Pancreas (tissue), 10 donors: ENCODE measurements at regions not wholly inside any gene's neighbourhood (a gene's known extent, or its start where the extent isn't known, plus 50 kb on each side); places are given as distances from the start of the nearest gene placed in this dataset.

ENCODE experiments used
- ATAC-seq, 4 donors: fragments of 200-7000 bp; cut with Tn5 transposase; one replicate each; pipeline versions ENCODE4 v1.8.0 to v1.9.1; 2020; ENCODE audit warnings: mild to moderate bottlenecking in 4 of 4, moderate library complexity in 4 of 4
- DNase-seq, 6 donors: peaks; one replicate each; pipeline ENCODE4 v3.0.0-alpha.2; 2020
- FAIRE-seq: peaks from 2 replicates; lab custom pipeline; 2012; peaks lifted over from hg19 to GRCh38; lab: Jason Lieb, UNC
- H3K27ac ChIP-seq, 4 donors: fragments of 200-600 bp; sonication (generic); 1 replicate in 3 of 4; 2 replicates in 1 of 4; pipeline versions ENCODE4 v1.5.0 to v1.8.0; 2020
- H3K27me3 ChIP-seq, 4 donors: fragments of 200-600 bp; one replicate each; pipeline ENCODE4 v1.8.0; 2021
- H3K36me3 ChIP-seq, 3 donors: fragments of 200-600 bp; sonication (generic) in 1 of 3; one replicate each; pipeline versions ENCODE4 v1.5.0 to v1.8.0; 2020 to 2021
- H3K4me1 ChIP-seq, 3 donors: fragments of 200-600 bp; one replicate each; pipeline ENCODE4 v1.8.0; 2021
- H3K4me3 ChIP-seq, 4 donors: fragments of 200-600 bp; sonication (generic) in 2 of 4; one replicate each; pipeline versions ENCODE4 v1.5.0 to v1.8.0; 2020 to 2021
- H3K9me3 ChIP-seq, 4 donors: fragments of 200-600 bp; one replicate each; pipeline ENCODE4 v1.8.0; 2021
- CTCF ChIP-seq, 4 donors: fragments of 200-600 bp; sonication (generic) in 3 of 4; IDR thresholded peaks; one replicate each; pipeline versions ENCODE4 v1.5.0 to v1.8.0; 2021; ENCODE audit warnings: antibody characterized with exemption in 4 of 4
- WGBS, 2 donors: extraction: QIAGEN DNeasy Blood & Tissue Kit; methylation state at CpG; one replicate each; pipeline ENCODE4 v1.1.7; 2013; 5-methylcytosine and 5-hydroxymethylcytosine counted together
- intact Hi-C, 3 donors: fragments of 100-400 bp; cut with DNase I; formaldehyde crosslinking; loops; one replicate each; pipeline versions ENCODE4 v1.11.1 to v1.14.2; 2022
- donor health status: healthy with polysubstance abuse.
- donor health status: DM: no; HTN: no; CAD: no; lungs with moderate emphysema.
- donor health status: DM: no; HTN: no; CAD: no.
- donor health status: control.
- donor health status: control.
- donor health status: Bipolar disorder and iron deficiency.
- donor health status: DM: yes; HTN: yes; CAD: no.
- donor health status: DM: no; HTN: no; CAD: no.
- donor health status: DM: no; HTN: no; CAD: no.
- donor health status: DM: yes; HTN: yes; CAD: no.

- no peak overlapping the region for H3K27ac ChIP-seq
- intact Hi-C loops, result no loop called here
- no peaks in the 10 kb centered on the region for H3K4me1 ChIP-seq
- H3K27me3 ChIP-seq, result no peaks in the 10 kb centered on the region
- H3K4me3 ChIP-seq, result no peak overlapping the region
- TF ChIP-seq CTCF (IDR thresholded peaks at IDR 0.05), result no peak
- no peaks in the 10 kb centered on the region for H3K36me3 ChIP-seq
- ATAC-seq (no peak), FAIRE-seq (no peak), DNase-seq (no peak)
- WGBS, 2 donors, result 87 to 94% methylated on average over 7 of the region's 7 CpGs
- no peaks in the 10 kb centered on the region for H3K9me3 ChIP-seq
These were observed 244.1 kb upstream of the SEMA3C start for GRCh38 chr7:81162771-81163525.

- Histone ChIP-seq H3K4me1 (no peaks in the 10 kb centered on the region), H3K27me3 (no peaks in the 10 kb centered on the region), H3K27ac (no peak overlapping the region), H3K9me3 (no peaks in the 10 kb centered on the region), H3K4me3 (no peak overlapping the region), H3K36me3 (no peaks in the 10 kb centered on the region)
- ATAC-seq, result no peak
- no peak for TF ChIP-seq CTCF (IDR thresholded peaks at IDR 0.05)
- WGBS, 2 donors, result 92 to 94% methylated on average over 4 of the region's 4 CpGs
- DNase-seq, result no peak
- no peak for FAIRE-seq
- intact Hi-C loops, result no loop called here
These were observed 243.4 kb upstream of the SEMA3C start for GRCh38 chr7:81162234-81162633.

- ATAC-seq, result peak in 2 of 4 donors; percentile 33 to 41
- no peak for FAIRE-seq
- Histone ChIP-seq H3K4me3 (no peak overlapping the region), H3K4me1 (peaks cover 0 to 5% (median 1%) of the 10 kb centered on the region in 3 donors), H3K9me3 (no peaks in the 10 kb centered on the region), H3K36me3 (no peaks in the 10 kb centered on the region), H3K27ac (no peak overlapping the region), H3K27me3 (no peaks in the 10 kb centered on the region)
- intact Hi-C loops, result no loop called here
- no peak for TF ChIP-seq CTCF (IDR thresholded peaks at IDR 0.05)
- 75 to 80% methylated on average over 6 of the region's 6 CpGs for WGBS, 2 donors
- DNase-seq, result no peak
These were observed 242.7 kb upstream of the SEMA3C start for GRCh38 chr7:81161451-81162075.

GRCh38 chr7:81159402-81159801, 240.6 kb upstream of the SEMA3C start:
- H3K27ac ChIP-seq, result no peak overlapping the region
- no peak for TF ChIP-seq CTCF (IDR thresholded peaks at IDR 0.05)
- H3K4me1 ChIP-seq, result peaks cover 6 to 15% (median 9%) of the 10 kb centered on the region in 3 donors
- no peaks in the 10 kb centered on the region for H3K9me3 ChIP-seq
- intact Hi-C loops, result no loop called here
- FAIRE-seq (no peak), ATAC-seq (no peak), DNase-seq (no peak)
- H3K27me3 ChIP-seq, result no peaks in the 10 kb centered on the region
- 73 to 82% methylated on average over 2 of the region's 2 CpGs for WGBS, 2 donors
- no peak overlapping the region for H3K4me3 ChIP-seq
- no peaks in the 10 kb centered on the region for H3K36me3 ChIP-seq

GRCh38 chr7:81158189-81158588, 239.3 kb upstream of the SEMA3C start:
- Histone ChIP-seq H3K27me3 (no peaks in the 10 kb centered on the region), H3K9me3 (no peaks in the 10 kb centered on the region), H3K4me3 (no peak overlapping the region), H3K36me3 (no peaks in the 10 kb centered on the region), H3K4me1 (peaks cover 6 to 15% (median 9%) of the 10 kb centered on the region in 3 donors), H3K27ac (no peak overlapping the region)
- no peak for TF ChIP-seq CTCF (IDR thresholded peaks at IDR 0.05)
- DNase-seq (no peak), FAIRE-seq (no peak), ATAC-seq (no peak)
- 73 to 86% methylated on average over 3 of the region's 3 CpGs for WGBS, 2 donors
- intact Hi-C loops, result no loop called here
